ENCODE measurements at regions not wholly inside any gene's neighbourhood (a gene's known extent, or its start where the extent isn't known, plus 50 kb on each side); places are given as distances from the start of the nearest gene placed in this dataset.

DNA sequence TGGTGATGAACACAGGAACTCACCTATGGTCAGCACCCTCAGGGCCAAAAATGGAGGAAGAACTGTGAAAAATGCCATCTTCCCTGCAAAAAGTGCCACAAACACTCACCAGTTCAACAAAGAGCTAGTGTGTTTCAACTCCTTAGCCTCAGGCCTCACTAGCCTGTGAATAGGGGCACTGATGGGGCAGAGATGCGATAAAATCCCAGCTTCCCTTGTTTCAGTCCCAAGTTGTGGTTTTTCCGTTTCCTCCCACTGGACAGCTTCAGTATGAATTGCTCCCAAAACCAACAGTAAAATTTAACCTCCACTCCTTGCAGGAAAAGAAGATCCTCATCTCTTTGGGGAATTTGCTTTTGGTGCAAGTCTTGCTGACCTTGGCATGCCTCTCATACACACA lies 117.4 kb upstream of the ADAMTS9 start:
- TF ChIP-seq GATA2 (IDR thresholded peaks at IDR 0.05; ENCODE audit: low read depth, low read length) (no peak), GATA3 (IDR thresholded peaks at IDR 0.05; ENCODE audit: low read depth, low read length) (no peak)

DNA sequence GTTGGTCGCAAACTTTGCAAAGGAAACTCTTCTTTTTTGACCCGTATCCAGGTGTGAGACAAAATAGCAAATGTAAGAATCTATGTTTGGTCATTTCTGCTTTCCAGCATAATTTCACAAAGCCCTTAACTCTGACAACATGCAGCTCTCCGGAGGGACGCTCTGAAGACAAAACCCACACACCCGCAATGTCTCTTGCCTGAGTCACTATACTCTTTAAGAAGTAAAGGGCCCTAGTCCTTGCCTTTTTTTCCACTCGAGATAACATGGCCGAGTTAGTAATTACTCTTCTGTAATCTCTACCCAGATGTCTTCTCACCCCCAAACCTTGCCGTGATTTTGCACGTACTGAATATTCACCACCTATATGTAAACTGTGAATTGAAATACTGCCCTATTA lies 115.7 kb upstream of the ADAMTS9 start:
- TF ChIP-seq GATA3 (IDR thresholded peaks at IDR 0.05; ENCODE audit: low read depth, low read length) (no peak), GATA2 (IDR thresholded peaks at IDR 0.05; ENCODE audit: low read depth, low read length) (no peak)

DNA sequence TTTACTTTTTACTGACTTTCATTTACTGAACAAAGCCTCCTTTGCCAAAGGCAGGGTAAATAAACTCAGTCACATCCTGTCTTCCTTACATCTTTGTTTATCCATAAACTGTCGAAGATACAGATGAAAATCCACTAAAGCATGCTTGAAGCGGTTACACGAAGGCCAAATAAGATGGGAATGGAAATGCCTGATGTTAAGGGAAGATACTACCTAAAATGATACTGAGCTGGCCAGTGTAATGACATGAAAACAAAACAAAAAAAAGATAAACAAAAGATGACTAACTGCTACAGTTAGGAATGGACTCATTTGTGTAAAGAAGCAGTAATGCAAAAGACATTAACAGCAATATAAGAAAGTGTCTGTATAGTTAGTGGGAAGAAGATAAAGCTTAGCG lies 114.7 kb upstream of the ADAMTS9 start:
- TF ChIP-seq GATA2 (IDR thresholded peaks at IDR 0.05; ENCODE audit: low read depth, low read length): no peak

DNA sequence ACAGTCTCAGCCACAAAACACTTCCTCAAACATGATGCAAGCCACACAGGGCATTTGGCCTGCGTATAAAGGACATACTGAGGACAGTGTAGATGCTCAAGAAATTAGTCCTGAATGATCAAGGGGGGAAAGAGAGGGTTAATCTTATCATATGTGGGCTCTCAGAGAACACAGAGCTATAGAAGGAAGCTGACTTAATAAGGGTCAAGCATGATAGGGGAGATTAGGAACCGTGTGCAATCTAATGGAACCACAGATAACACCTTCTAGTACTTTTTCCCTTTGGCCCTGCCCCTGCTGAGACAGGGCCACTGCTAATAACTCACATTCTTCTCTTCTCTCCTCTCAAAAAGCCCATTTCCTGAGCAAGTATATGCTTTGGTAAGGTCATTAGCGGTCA lies 114.1 kb upstream of the ADAMTS9 start:
- TF ChIP-seq GATA2 (IDR thresholded peaks at IDR 0.05; ENCODE audit: low read depth, low read length) (no peak), GATA3 (IDR thresholded peaks at IDR 0.05; ENCODE audit: low read depth, low read length) (no peak)

DNA sequence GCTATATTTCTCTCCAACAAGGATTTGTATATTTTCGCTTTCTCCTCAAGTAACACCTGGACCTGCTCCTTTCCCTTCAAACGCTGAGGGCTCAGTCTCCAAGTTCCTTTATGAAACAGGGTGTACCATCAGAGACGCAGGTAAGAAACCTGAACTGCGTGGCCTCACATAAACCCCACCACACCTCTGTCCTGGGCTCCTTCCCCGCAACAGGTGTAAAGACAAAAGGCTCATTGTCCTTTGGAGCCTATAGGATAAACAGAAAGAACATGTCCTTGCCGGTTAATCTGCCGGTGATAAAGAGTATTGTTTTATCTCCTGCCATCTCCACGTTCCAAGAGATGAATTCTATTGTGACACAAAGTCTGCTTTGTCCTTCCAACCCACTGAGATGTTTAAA lies 111.8 kb upstream of the ADAMTS9 start:
- TF ChIP-seq GATA2 (IDR thresholded peaks at IDR 0.05; ENCODE audit: low read depth, low read length): no peak
- no peak for TF ChIP-seq GATA3 (IDR thresholded peaks at IDR 0.05; ENCODE audit: low read depth, low read length)

DNA sequence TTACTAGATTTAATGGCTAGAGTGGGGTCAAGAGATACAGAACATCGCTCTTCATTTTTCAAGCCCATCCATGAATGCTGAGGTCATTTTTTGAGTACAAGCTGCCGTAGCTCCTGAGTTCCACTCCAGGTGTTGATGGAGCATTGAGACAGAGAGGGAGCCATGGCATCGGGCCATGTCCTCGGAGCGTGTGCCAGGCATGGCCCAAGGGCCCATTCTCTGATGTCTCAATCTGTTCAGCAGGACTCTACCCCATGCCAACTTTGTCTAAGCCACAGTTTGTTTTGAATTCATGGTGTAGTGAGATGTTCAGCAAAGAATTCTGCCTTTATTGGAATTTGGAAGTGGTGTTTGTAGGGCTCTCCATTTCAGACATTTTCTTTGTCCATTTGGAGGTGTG lies 110.5 kb upstream of the ADAMTS9 start:
- TF ChIP-seq GATA2 (IDR thresholded peaks at IDR 0.05; ENCODE audit: low read depth, low read length) (no peak), GATA3 (IDR thresholded peaks at IDR 0.05; ENCODE audit: low read depth, low read length) (no peak)

DNA sequence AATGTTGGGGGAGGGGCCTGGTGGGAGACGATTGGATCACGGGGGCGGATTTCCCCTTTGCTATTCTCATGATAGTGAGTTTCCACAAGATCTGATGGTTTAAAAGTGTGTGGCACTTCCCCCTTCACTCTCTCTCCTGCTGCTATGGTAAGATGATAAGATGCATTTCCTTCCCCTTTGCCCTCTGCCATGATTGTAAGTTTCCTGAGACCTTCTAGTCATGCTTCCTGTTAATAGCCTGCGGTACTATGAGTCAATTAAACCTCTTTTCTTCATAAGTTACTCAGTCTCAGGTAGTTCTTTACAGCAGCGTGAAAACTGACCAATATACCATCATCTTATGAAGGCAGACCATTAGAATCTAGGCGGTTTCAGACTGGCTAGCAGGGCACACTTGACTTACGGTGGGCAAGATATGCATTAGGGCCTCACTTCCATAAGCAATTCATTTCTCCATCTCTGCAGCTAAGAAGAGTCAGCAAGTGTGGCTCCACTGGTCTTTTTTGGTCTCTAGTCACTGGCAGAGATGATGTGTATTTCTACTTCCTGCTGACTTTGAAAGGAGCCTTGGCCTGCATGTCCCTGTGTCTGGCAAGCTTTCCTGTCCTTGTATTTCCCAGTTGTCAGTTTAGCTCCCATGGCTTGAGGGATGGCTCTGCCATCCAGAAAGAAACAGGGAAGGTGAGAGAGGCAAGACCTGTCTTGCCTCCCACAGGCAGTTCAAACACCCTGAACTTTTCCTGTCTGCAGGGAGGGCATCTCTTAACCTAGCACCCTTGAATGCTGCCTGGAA lies 109.0 kb upstream of the ADAMTS9 start:
- TF ChIP-seq GATA2 (IDR thresholded peaks at IDR 0.05; ENCODE audit: low read depth, low read length): no peak
- no peak for TF ChIP-seq GATA3 (IDR thresholded peaks at IDR 0.05; ENCODE audit: low read depth, low read length)

DNA sequence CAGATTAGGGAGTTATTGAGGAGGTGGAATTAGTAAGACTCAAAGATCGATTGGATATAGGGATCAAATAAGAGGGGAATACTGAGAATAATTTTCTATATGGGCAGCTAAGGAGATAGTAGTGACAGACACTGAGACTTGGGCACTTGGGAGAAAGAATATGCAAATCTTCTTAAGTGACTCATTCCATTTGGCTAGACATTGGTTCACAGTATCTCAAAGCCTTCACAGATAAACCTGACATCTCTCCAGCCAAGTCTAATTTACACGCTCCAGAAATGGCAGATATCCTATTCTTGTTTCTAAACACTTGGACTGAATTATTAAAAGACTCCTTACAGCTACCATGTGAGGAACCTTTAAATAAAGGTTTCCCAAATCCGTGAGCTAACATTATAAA lies 104.6 kb upstream of the ADAMTS9 start:
- TF ChIP-seq GATA2 (IDR thresholded peaks at IDR 0.05; ENCODE audit: low read depth, low read length): no peak
- TF ChIP-seq GATA3 (IDR thresholded peaks at IDR 0.05; ENCODE audit: low read depth, low read length): no peak

DNA sequence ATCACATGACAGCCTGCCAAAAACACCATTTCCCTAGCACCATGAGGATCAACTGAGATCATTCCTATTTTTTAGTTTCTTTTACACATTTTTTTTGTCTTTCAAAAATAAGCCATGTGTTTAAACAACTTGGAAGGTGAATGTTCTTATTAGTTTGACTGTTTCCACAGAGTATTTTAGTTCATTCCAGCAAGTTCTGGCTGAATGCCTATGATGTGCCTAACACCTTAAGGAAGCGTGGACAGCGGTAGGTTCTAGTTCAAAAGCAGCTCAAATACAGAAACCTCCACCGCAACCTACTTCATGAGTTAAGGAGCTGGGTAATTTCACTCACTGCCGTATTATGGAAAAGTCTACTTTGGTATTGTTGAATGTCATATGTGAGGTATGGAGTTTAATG lies 101.3 kb upstream of the ADAMTS9 start:
- TF ChIP-seq GATA3 (IDR thresholded peaks at IDR 0.05; ENCODE audit: low read depth, low read length) (no peak), GATA2 (IDR thresholded peaks at IDR 0.05; ENCODE audit: low read depth, low read length) (no peak)

DNA sequence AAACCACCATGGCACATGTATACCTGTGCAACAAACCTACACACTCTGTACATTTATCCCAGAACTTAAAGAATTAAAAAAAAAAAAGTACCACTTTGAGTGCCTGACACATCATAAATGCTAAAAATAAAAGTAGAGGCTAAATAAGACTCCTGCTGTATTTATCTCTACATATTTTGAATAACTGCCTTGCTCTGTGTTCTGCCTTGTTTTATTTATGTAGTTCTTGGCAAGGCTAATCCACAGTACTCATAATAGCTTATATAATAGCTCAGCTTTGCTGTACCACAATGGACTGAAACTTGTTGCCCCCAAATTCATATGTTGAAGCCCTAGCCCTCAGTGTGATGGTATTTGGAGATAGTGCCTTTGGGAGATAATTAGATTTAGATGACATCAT lies 95.4 kb upstream of the ADAMTS9 start:
- TF ChIP-seq GATA3 (IDR thresholded peaks at IDR 0.05; ENCODE audit: low read depth, low read length): no peak

DNA sequence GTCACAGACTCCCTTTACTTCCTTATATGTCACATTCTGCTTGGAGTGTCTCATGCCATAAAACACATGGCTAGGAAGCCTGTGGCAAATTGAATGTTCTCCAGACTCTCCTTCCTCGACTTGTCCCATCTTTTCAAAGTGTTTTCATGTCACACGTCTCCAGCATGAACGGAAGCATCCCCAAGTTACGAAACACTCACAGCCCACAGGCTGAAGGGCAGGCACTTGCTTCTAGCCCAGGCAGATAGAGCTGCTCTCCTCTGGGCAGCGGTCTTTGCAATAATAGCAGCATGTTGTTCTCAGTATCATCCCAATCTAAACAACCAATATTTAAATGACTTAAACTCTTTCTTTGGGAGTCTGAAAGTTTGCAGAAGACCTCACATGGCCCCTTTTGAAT lies 85.3 kb upstream of the ADAMTS9 start:
- no peak for TF ChIP-seq GATA3 (IDR thresholded peaks at IDR 0.05; ENCODE audit: low read depth, low read length)
- no peak for TF ChIP-seq GATA2 (IDR thresholded peaks at IDR 0.05; ENCODE audit: low read depth, low read length)

DNA sequence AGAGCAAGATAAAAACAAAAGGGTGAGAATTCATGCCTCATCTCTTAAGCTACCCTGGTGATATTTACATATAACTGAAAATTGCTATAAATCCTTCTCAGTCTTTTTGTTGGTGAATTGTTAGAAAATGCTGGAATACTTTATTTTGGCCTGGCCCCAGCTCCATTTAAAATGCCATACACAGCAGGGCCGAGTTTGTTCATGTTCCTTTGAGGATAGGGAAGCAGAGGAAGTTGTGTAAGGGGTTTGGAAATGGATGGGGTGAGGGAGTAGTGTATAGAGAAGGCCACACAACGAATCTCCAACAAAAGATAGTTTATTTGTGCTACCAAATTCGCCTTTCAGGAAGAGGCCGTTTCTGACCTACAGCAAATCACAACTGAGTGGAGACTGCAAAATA lies 78.6 kb upstream of the ADAMTS9 start:
- no peak for TF ChIP-seq GATA2 (IDR thresholded peaks at IDR 0.05; ENCODE audit: low read depth, low read length)
- TF ChIP-seq GATA3 (IDR thresholded peaks at IDR 0.05; ENCODE audit: low read depth, low read length): no peak

DNA sequence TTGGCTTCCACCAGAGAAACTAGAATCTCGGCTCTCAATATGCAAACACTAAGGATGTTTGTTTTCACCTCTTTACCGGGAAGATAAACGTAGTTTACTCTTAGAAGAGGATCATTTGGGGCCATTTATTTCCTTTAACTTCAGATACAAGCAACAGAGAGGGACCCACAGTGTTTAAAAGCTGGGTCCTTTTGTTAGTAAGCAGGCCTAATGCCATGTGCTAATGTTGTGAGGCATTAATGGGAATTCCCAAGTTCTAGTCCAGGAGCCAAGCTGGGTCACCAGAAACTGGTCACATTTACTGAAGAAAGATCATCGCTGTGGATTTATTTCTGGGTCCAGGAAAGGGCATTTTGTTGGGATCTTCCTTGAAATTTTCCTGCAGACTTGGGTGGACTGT lies 78.1 kb upstream of the ADAMTS9 start:
- TF ChIP-seq GATA3 (IDR thresholded peaks at IDR 0.05; ENCODE audit: low read depth, low read length) (no peak), GATA2 (IDR thresholded peaks at IDR 0.05; ENCODE audit: low read depth, low read length) (no peak)

DNA sequence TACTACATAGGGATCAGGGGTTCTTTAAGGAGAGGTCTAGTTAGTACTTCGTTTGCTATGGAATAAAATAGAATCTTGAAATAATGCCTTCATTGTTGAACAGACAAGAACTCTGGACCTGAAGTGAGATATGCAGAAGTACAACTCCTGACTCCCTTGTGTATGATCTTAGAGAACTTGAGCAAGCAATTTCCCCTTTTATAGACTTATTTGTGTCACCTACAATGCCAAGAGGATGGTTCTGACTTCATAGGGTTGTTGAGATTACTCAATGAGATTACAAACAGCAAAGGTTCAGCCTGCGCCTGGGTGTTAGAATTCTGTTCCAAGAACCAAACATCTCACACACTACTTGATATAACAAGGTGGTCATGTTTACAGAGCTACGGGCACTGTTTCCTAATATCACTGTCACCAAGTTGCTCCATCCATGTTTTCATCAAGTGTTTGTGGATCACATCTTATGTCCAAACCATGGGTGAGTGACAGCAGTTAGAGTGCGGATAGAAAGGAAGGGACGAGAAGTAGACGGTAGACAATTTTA lies 76.7 kb upstream of the ADAMTS9 start:
- no peak for TF ChIP-seq GATA2 (IDR thresholded peaks at IDR 0.05; ENCODE audit: low read depth, low read length)
- TF ChIP-seq GATA3 (IDR thresholded peaks at IDR 0.05; ENCODE audit: low read depth, low read length): no peak

DNA sequence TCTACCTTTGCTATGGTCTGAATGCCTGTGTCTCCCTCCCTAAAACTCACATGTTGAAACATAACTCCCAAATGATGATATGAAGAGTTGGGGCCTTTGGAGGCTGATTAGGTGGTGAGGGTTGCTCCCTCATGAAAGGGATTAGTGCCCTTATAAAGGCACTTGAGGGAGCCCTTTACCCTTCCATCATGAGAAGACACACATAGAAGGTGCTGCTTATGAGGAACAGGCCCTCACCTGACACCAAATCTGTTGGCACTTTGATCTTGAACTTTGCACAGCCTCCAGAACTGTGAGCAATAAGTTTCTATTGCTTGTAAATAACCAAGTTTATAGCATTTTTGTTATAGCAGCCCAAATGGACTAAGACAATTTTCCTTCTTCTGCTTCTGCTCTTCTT lies 76.2 kb upstream of the ADAMTS9 start:
- no peak for TF ChIP-seq GATA3 (IDR thresholded peaks at IDR 0.05; ENCODE audit: low read depth, low read length)
- no peak for TF ChIP-seq GATA2 (IDR thresholded peaks at IDR 0.05; ENCODE audit: low read depth, low read length)

DNA sequence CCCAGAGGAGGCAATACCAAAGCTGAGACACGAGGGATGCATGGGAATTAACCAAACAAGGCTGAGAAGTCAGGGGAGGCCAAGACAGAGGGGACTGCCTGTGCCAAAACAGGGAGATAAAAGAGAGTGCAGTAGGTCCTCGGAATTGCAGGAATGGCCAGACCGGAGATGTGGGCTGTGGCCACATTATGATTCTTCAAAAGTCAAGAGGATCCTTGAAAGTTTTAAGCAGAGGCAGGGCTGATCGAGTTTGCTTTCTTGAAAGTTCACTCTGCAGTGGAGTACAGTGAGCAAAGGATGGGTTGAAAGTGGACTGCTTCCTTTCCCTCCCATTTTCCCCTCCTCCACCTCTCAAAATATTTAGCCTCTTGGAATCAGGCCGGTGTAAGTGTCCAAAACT lies 73.9 kb upstream of the ADAMTS9 start:
- no peak for TF ChIP-seq GATA2 (IDR thresholded peaks at IDR 0.05; ENCODE audit: low read depth, low read length)
- no peak for TF ChIP-seq GATA3 (IDR thresholded peaks at IDR 0.05; ENCODE audit: low read depth, low read length)
